Endothelial cell of umbilical vein (primary cell): ENCODE measurements at regions not wholly inside any gene's neighbourhood (a gene's known extent, or its start where the extent isn't known, plus 50 kb on each side); places are given as distances from the start of the nearest gene placed in this dataset.

ENCODE experiments used
- BruUV-seq: library from RNA; stranded (reverse); fragments of 400-500 nt; replicated peaks from 2 replicates; lab custom pipeline; 2021; lab: Mats Ljungman, UMichigan
- CTCF ChIA-PET: fragments of 300-600, 350-600 bp; sonication (Branson Sonifier 250); formaldehyde crosslinking; loops from one replicate; lab custom pipeline; 2021; ENCODE audit warnings: antibody characterized with exemption, inconsistent platforms; lab: Charles Lee
- POLR2A ChIA-PET: fragments of 300-600, 350-600 bp; sonication (Branson Sonifier 250); formaldehyde crosslinking; loops from one replicate; lab custom pipeline; 2021; ENCODE audit warnings: antibody characterized with exemption, inconsistent platforms; lab: Charles Lee
- DNase-seq: peaks from one replicate; pipeline ENCODE4 v3.0.0-alpha.2; 2011; ENCODE audit warnings: low read depth, low spot score
- FAIRE-seq: peaks from 2 replicates; lab custom pipeline; 2011; peaks lifted over from hg19 to GRCh38; lab: Jason Lieb, UNC
- H2AFZ ChIP-seq: 2 replicates; pipeline ENCODE4 v1.6.0; 2012; ENCODE audit warnings: low read depth, low read length, control low read depth, inconsistent platforms
- H3K27ac ChIP-seq: 2 replicates; pipeline ENCODE4 v1.5.1; 2011; ENCODE audit warnings: low read depth, mild to moderate bottlenecking, control low read depth, low read length, moderate library complexity; ENCODE audit not compliant: insufficient read depth
- H3K27me3 ChIP-seq, 2 experiments: 2 replicates each; pipeline versions ENCODE4 v1.6.0 to v1.6.1; 2011; ENCODE audit warnings: low read length in 2 of 2, mixed read lengths in 1 of 2; ENCODE audit not compliant: control insufficient read depth in 2 of 2, insufficient read depth in 2 of 2
- H3K36me3 ChIP-seq, 2 experiments: 2 replicates in 1 of 2; 3 replicates in 1 of 2; pipeline ENCODE4 v1.5.1; 2011; ENCODE audit warnings: low read length in 2 of 2, mild to moderate bottlenecking in 1 of 2, moderate library complexity in 1 of 2; ENCODE audit not compliant: control insufficient read depth in 2 of 2, insufficient read depth in 2 of 2; ENCODE audit errors: extremely low read depth in 1 of 2
- H3K4me1 ChIP-seq: 3 replicates; pipeline ENCODE4 v1.5.1; 2011; ENCODE audit warnings: mild to moderate bottlenecking, low read length; ENCODE audit not compliant: control insufficient read depth, insufficient read depth; ENCODE audit errors: extremely low read depth
- H3K4me2 ChIP-seq: 2 replicates; pipeline ENCODE4 v1.6.1; 2011; ENCODE audit warnings: low read length, control low read depth, mixed read lengths; ENCODE audit not compliant: insufficient read depth
- H3K4me3 ChIP-seq, 3 experiments: fragments of 200-600 bp in 1 of 3; sonication (generic), shearing (Covaris generic) in 1 of 3; replicated peaks in 1 of 3; 2 replicates each; pipeline ENCODE4 v1.5.1; 2011 to 2016; ENCODE audit warnings: control low read depth in 3 of 3, low read length in 3 of 3, mild to moderate bottlenecking in 2 of 3, inconsistent platforms in 1 of 3, low read depth in 1 of 3, moderate library complexity in 1 of 3; ENCODE audit not compliant: insufficient read depth in 1 of 3
- H3K79me2 ChIP-seq: 2 replicates; pipeline ENCODE4 v1.6.0; 2012; ENCODE audit warnings: low read length, inconsistent platforms; ENCODE audit not compliant: control insufficient read depth, insufficient read depth
- H3K9ac ChIP-seq: replicated peaks from 2 replicates; pipeline ENCODE3; 2011; ENCODE audit warnings: low read length, control low read depth; ENCODE audit not compliant: insufficient read depth; ENCODE audit errors: extremely low read depth
- H3K9me1 ChIP-seq: replicated peaks from 3 replicates; pipeline ENCODE4 v1.6.0; 2011; ENCODE audit warnings: mild to moderate bottlenecking, low read length; ENCODE audit not compliant: control insufficient read depth, insufficient read depth; ENCODE audit errors: extremely low read depth
- H3K9me3 ChIP-seq: replicated peaks from 2 replicates; pipeline ENCODE4 v1.5.1; 2012; ENCODE audit warnings: low read length, inconsistent platforms; ENCODE audit not compliant: control insufficient read depth, insufficient read depth
- H4K20me1 ChIP-seq: replicated peaks from 2 replicates; pipeline ENCODE3; 2011; ENCODE audit warnings: mild to moderate bottlenecking, low read length; ENCODE audit not compliant: control insufficient read depth, insufficient read depth; ENCODE audit errors: extremely low read depth
- CTCF ChIP-seq, 2 donors: IDR thresholded peaks; 1 replicate in 1 of 2; 2 replicates in 1 of 2; pipeline ENCODE4 v1.5.1; 2011; ENCODE audit warnings: low read length in 2 of 2, mild to moderate bottlenecking in 2 of 2, moderate library complexity in 2 of 2, control low read depth in 1 of 2, inconsistent platforms in 1 of 2, low read depth in 1 of 2; ENCODE audit not compliant: insufficient read depth in 1 of 2; ENCODE audit errors: extremely low read depth in 1 of 2
- EZH2 ChIP-seq: IDR thresholded peaks from 2 replicates; pipeline ENCODE4 v1.6.1; 2012; ENCODE audit warnings: borderline replicate concordance, low read depth, mild to moderate bottlenecking, moderate library complexity, low read length, inconsistent platforms; ENCODE audit not compliant: severe bottlenecking
- FOS ChIP-seq: IDR thresholded peaks from 2 replicates; pipeline ENCODE4 v1.6.1; 2011; ENCODE audit warnings: mild to moderate bottlenecking, low read length, moderate library complexity, borderline replicate concordance; ENCODE audit not compliant: insufficient read depth
- GATA2 ChIP-seq: IDR thresholded peaks from 2 replicates; pipeline ENCODE4 v1.7.0; 2011; ENCODE audit warnings: low read depth, mild to moderate bottlenecking, moderate library complexity, mixed read lengths, low read length; ENCODE audit not compliant: insufficient read length, insufficient read depth
- JUN ChIP-seq: IDR thresholded peaks from 2 replicates; pipeline ENCODE4 v1.6.1; 2011; ENCODE audit warnings: borderline replicate concordance, low read depth; ENCODE audit not compliant: insufficient read length, insufficient read depth
- MAX ChIP-seq: IDR thresholded peaks from 2 replicates; pipeline ENCODE4 v1.6.1; 2011; ENCODE audit not compliant: insufficient read depth, insufficient read length
- MYC ChIP-seq: IDR thresholded peaks from one replicate; pipeline ENCODE4 v1.6.1; 2011; ENCODE audit warnings: mild to moderate bottlenecking, low read depth, low read length
- POLR2A ChIP-seq: IDR thresholded peaks from 2 replicates; pipeline ENCODE4 v1.6.1; 2012; ENCODE audit warnings: low read depth, mild to moderate bottlenecking, control low read depth, low read length
- POLR2AphosphoS5 ChIP-seq: IDR thresholded peaks from 2 replicates; pipeline ENCODE4 v1.6.1; 2012; ENCODE audit warnings: low read depth, mild to moderate bottlenecking, control low read depth, low read length, moderate library complexity; ENCODE audit not compliant: insufficient read depth
- dilution Hi-C: fragments of 300-500 bp; cut with MboI; formaldehyde crosslinking; loops from one replicate; pipeline ENCODE4 v1.15.0; 2019; ENCODE audit warnings: low sequenced_read_pairs; ENCODE audit not compliant: extremely low pct_ligation_motif_present
- intact Hi-C: fragments of 100-400 bp; cut with micrococcal nuclease; formaldehyde crosslinking; loops from one replicate; pipeline ENCODE4 v1.10.0; 2022

- CTCF ChIA-PET: no interaction called here
- BruUV-seq: no TSS peak
Observed at GRCh38 chr2:107136733-107137132, 250.8 kb upstream of the ST6GAL2 start.

More at GRCh38 chr2:107136733-107137132, 250.8 kb upstream of the ST6GAL2 start:
- H3K4me3 ChIP-seq: no peak overlapping the region
- H2AFZ ChIP-seq: no peak overlapping the region
- no peak overlapping the region for H3K9ac ChIP-seq
- no peaks in the 10 kb centered on the region for H3K27me3 ChIP-seq
- intact Hi-C loops: no loop called here
- H3K36me3 ChIP-seq: no peaks in the 10 kb centered on the region
- POLR2A ChIA-PET: no interaction called here
- peaks cover 9% of the 10 kb centered on the region for H3K9me3 ChIP-seq
- no peak overlapping the region for H3K27ac ChIP-seq
- dilution Hi-C loops: no loop called here
- no peak for DNase-seq
- no peaks in the 10 kb centered on the region for H3K9me1 ChIP-seq
- no peaks in the 10 kb centered on the region for H3K4me1 ChIP-seq
- no peak for FAIRE-seq
- no peaks in the 10 kb centered on the region for H4K20me1 ChIP-seq
- H3K4me2 ChIP-seq: no peak overlapping the region
- H3K79me2 ChIP-seq: no peaks in the 10 kb centered on the region
- TF ChIP-seq FOS: no peak
- no peak for TF ChIP-seq EZH2
- TF ChIP-seq POLR2A: no peak
- TF ChIP-seq MYC: no peak
- TF ChIP-seq GATA2: no peak
- no peak for TF ChIP-seq JUN
- TF ChIP-seq POLR2AphosphoS5: no peak
- TF ChIP-seq CTCF (IDR thresholded peaks at IDR 0.05; ENCODE audit: extremely low read depth in 1 of 2, insufficient read depth in 1 of 2, low read depth in 1 of 2, low read length in 2 of 2): no peak
- no peak for TF ChIP-seq MAX
